Trophoblast cell (in vitro differentiated cells and primary cell): ENCODE measurements at regions not wholly inside any gene's neighbourhood (a gene's known extent, or its start where the extent isn't known, plus 50 kb on each side); places are given as distances from the start of the nearest gene placed in this dataset.

Source experiments
- DNase-seq, 2 donors: peaks; one replicate each; pipeline ENCODE4 v3.0.0-alpha.2; 2016
- H2AFZ ChIP-seq: 2 replicates; pipeline ENCODE4 v1.6.1; 2013; ENCODE audit warnings: low read length, moderate library complexity, mild to moderate bottlenecking; ENCODE audit not compliant: insufficient read depth, poor library complexity
- H2AK5ac ChIP-seq: 2 replicates; pipeline ENCODE4 v1.6.1; 2013; ENCODE audit warnings: mild to moderate bottlenecking, low read length
- H2BK120ac ChIP-seq: 2 replicates; pipeline ENCODE4 v1.6.1; 2013; ENCODE audit warnings: low read length, mild to moderate bottlenecking, moderate library complexity; ENCODE audit not compliant: insufficient read depth, poor library complexity
- H2BK12ac ChIP-seq: 2 replicates; pipeline ENCODE4 v1.6.1; 2013; ENCODE audit warnings: mild to moderate bottlenecking, low read length, moderate library complexity
- H2BK5ac ChIP-seq: 2 replicates; pipeline ENCODE4 v1.6.1; 2013; ENCODE audit warnings: low read length, low read depth, moderate library complexity, mild to moderate bottlenecking; ENCODE audit not compliant: poor library complexity
- H3K14ac ChIP-seq: 2 replicates; pipeline ENCODE4 v1.6.1; 2013; ENCODE audit warnings: mild to moderate bottlenecking, low read length
- H3K18ac ChIP-seq: 2 replicates; pipeline ENCODE4 v1.6.1; 2013; ENCODE audit warnings: mild to moderate bottlenecking, low read length
- H3K23ac ChIP-seq: 2 replicates; pipeline ENCODE4 v1.6.1; 2013; ENCODE audit warnings: low read length
- H3K27ac ChIP-seq: 2 replicates; pipeline ENCODE4 v1.5.1; 2013; ENCODE audit warnings: low read depth, mild to moderate bottlenecking, inconsistent platforms, low read length, moderate library complexity
- H3K27me3 ChIP-seq: 2 replicates; pipeline ENCODE4 v1.6.1; 2013; ENCODE audit warnings: inconsistent platforms, mild to moderate bottlenecking, low read length, moderate library complexity; ENCODE audit not compliant: insufficient read depth
- H3K36me3 ChIP-seq, 2 experiments: 1 replicate in 1 of 2; 2 replicates in 1 of 2; pipeline ENCODE4 v1.6.1; 2013; ENCODE audit warnings: low read length in 2 of 2, mild to moderate bottlenecking in 2 of 2, moderate library complexity in 1 of 2; ENCODE audit not compliant: insufficient read depth in 2 of 2, control insufficient read depth in 1 of 2
- H3K4ac ChIP-seq: 2 replicates; pipeline ENCODE4 v1.6.1; 2013; ENCODE audit warnings: low read depth, mild to moderate bottlenecking, low read length, moderate library complexity
- H3K4me1 ChIP-seq, 2 experiments: 1 replicate in 1 of 2; 2 replicates in 1 of 2; pipeline ENCODE4 v1.6.1; 2013; ENCODE audit warnings: low read length in 2 of 2, mild to moderate bottlenecking in 2 of 2, moderate library complexity in 1 of 2; ENCODE audit not compliant: insufficient read depth in 2 of 2, control insufficient read depth in 1 of 2
- H3K4me2 ChIP-seq: 2 replicates; pipeline ENCODE4 v1.6.1; 2013; ENCODE audit warnings: inconsistent platforms, mild to moderate bottlenecking, low read length, moderate library complexity
- H3K4me3 ChIP-seq: 2 replicates; pipeline ENCODE4 v1.5.1; 2013; ENCODE audit warnings: mild to moderate bottlenecking, low read depth, low read length, inconsistent platforms
- H3K79me1 ChIP-seq: one replicate; pipeline ENCODE4 v1.6.1; 2013; ENCODE audit warnings: low read length
- H3K79me2 ChIP-seq: 2 replicates; pipeline ENCODE4 v1.6.1; 2013; ENCODE audit warnings: low read length, mild to moderate bottlenecking; ENCODE audit not compliant: control insufficient read depth, insufficient read depth, poor library complexity
- H3K9ac ChIP-seq: 2 replicates; pipeline ENCODE4 v1.6.1; 2013; ENCODE audit warnings: mild to moderate bottlenecking, low read length
- H3K9me3 ChIP-seq: 2 replicates; pipeline ENCODE4 v1.6.1; 2013; ENCODE audit warnings: low read depth, mild to moderate bottlenecking, control low read depth, inconsistent platforms, low read length; ENCODE audit not compliant: insufficient read depth
- H4K12ac ChIP-seq: 2 replicates; pipeline ENCODE4 v1.6.1; 2013; ENCODE audit warnings: low read depth, mild to moderate bottlenecking, low read length, moderate library complexity
- H4K8ac ChIP-seq: 2 replicates; pipeline ENCODE4 v1.6.1; 2013; ENCODE audit warnings: low read depth, mild to moderate bottlenecking, low read length, moderate library complexity
- H4K91ac ChIP-seq: one replicate; pipeline ENCODE4 v1.6.1; 2013; ENCODE audit warnings: low read depth, mild to moderate bottlenecking, low read length, moderate library complexity
- WGBS: extraction: QIAGEN DNeasy Blood & Tissue Kit; methylation state at CpG from one replicate; pipeline ENCODE4 v1.1.7; 2013; ENCODE audit warnings: missing lambda C conversion rate; ENCODE audit not compliant: insufficient read length, insufficient coverage; ENCODE audit errors: extremely low coverage; 5-methylcytosine and 5-hydroxymethylcytosine counted together

DNA sequence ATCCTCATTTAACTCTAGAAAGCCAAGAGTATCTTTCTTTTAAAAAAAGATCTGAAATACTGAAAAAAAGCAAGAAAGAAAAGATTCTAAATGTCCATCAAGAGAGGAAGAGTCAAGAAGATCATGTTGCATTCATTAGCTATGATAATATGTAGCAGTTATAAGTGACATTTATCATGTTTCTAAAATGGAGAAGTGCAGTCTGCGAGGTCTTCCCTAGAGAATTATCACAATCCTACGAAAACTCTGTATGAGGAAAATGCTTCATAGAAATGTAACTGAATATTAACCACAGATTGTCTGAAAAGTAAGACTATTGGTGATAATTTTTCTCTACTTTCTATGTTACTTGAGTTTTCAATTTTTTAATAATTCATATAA is 77.4 kb upstream of the USP47 start:
- WGBS = no CpG with 5 or more reads among the region's 2 CpGs
- Histone ChIP-seq H3K4me1 (no peaks in the 10 kb centered on the region), H3K14ac (no peak overlapping the region), H2BK5ac (no peak overlapping the region), H3K4me2 (no peak overlapping the region), H2BK120ac (no peak overlapping the region), H3K23ac (no peak overlapping the region), H3K27me3 (no peaks in the 10 kb centered on the region), H4K91ac (no peak overlapping the region), H3K9ac (no peak overlapping the region), H3K36me3 (no peaks in the 10 kb centered on the region), H2BK12ac (no peak overlapping the region), H3K79me2 (no peaks in the 10 kb centered on the region), H4K12ac (no peak overlapping the region), H3K9me3 (no peaks in the 10 kb centered on the region), H2AK5ac (no peak overlapping the region), H4K8ac (no peak overlapping the region), H3K27ac (no peak overlapping the region), H2AFZ (no peak overlapping the region), H3K4me3 (no peak overlapping the region), H3K4ac (no peak overlapping the region), H3K79me1 (no peaks in the 10 kb centered on the region), H3K18ac (no peak overlapping the region)
- DNase-seq = no peak

DNA sequence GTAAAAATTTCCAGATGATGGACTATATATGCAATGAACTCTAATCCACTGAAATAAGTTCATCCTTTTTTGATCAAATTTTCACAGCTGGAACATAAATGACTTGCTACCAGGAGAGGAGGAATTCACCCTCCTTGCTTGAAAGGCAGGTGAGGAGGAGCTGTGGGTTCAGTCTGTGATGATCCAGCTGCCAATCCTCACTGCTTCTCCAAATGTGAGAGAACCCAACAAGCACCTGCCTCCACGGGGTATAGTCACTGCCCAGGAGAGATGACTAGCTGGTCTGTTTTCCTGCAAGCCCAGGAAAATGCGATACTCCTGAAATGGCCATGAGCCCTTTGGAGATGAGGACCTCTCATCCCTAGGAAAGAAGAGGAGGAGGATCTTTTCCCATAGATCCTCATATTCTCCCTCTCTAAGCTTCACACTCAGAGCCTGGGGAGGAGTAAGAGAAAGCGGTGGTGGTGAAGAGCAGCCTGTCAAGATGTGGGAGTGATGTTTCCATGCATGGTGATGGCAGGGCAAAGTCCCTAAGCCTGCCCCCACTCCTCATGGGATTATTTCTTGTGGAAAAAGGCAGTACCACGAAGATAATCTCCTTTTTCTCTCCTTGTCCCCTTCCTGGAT is 77.9 kb upstream of the USP47 start:
- no peak overlapping the region for H3K4me3 ChIP-seq
- DNase-seq = no peak
- no peak overlapping the region for H3K4me2 ChIP-seq
- H3K79me1 ChIP-seq = no peaks in the 10 kb centered on the region
- H3K14ac ChIP-seq = no peak overlapping the region
- H2BK12ac ChIP-seq = no peak overlapping the region
- H3K27me3 ChIP-seq = no peaks in the 10 kb centered on the region
- no peak overlapping the region for H3K9ac ChIP-seq
- H2AFZ ChIP-seq = no peak overlapping the region
- no peak overlapping the region for H2BK120ac ChIP-seq
- no peak overlapping the region for H4K12ac ChIP-seq
- no peak overlapping the region for H3K18ac ChIP-seq
- H3K23ac ChIP-seq = no peak overlapping the region
- no peaks in the 10 kb centered on the region for H3K36me3 ChIP-seq
- no peak overlapping the region for H2BK5ac ChIP-seq
- H3K27ac ChIP-seq = no peak overlapping the region
- H4K8ac ChIP-seq = no peak overlapping the region
- no peaks in the 10 kb centered on the region for H3K4me1 ChIP-seq
- H3K9me3 ChIP-seq = no peaks in the 10 kb centered on the region
- no peak overlapping the region for H3K4ac ChIP-seq
- WGBS = no CpG with 5 or more reads among the region's 4 CpGs
- no peaks in the 10 kb centered on the region for H3K79me2 ChIP-seq
- H4K91ac ChIP-seq = no peak overlapping the region
- no peak overlapping the region for H2AK5ac ChIP-seq

DNA sequence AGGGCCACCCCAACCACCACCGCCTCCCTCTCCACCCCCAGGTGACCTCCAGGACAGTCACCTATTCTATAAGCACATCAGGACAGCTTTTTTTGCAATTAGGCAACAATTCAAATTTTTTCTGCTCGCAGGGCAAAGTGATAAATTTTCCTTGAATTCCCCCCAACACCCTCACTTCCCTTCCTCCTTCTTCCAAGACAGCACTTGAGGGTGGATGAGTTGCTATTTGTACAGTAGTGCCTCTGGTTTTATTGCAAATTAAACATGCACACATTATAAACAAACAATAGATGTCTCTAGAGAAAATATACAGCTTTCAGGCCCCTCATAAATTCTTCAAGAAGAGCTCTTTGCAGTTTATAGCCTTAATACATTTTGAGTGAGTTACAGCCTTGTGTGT is 80.9 kb upstream of the USP47 start:
- Histone ChIP-seq H3K14ac (no peak overlapping the region), H3K27ac (no peak overlapping the region), H3K79me2 (no peaks in the 10 kb centered on the region), H3K18ac (no peak overlapping the region), H3K4ac (no peak overlapping the region), H3K9ac (no peak overlapping the region), H3K36me3 (no peaks in the 10 kb centered on the region), H4K91ac (no peak overlapping the region), H3K4me3 (no peak overlapping the region), H3K4me2 (no peak overlapping the region), H3K27me3 (no peaks in the 10 kb centered on the region), H3K23ac (no peak overlapping the region), H3K9me3 (no peaks in the 10 kb centered on the region), H2BK12ac (no peak overlapping the region), H2AFZ (no peak overlapping the region), H2BK120ac (no peak overlapping the region), H2AK5ac (no peak overlapping the region), H3K79me1 (no peaks in the 10 kb centered on the region), H3K4me1 (no peaks in the 10 kb centered on the region), H4K8ac (no peak overlapping the region), H2BK5ac (no peak overlapping the region), H4K12ac (no peak overlapping the region)
- no CpG with 5 or more reads among the region's 2 CpGs for WGBS
- DNase-seq = no peak

- no peak overlapping the region for H3K9ac ChIP-seq
- no peaks in the 10 kb centered on the region for H3K79me1 ChIP-seq
- no peak overlapping the region for H3K27ac ChIP-seq
- H3K4me1 ChIP-seq = no peaks in the 10 kb centered on the region
- no peak overlapping the region for H2BK5ac ChIP-seq
- H3K4me2 ChIP-seq = no peak overlapping the region
- no peak overlapping the region for H2AFZ ChIP-seq
- no peak overlapping the region for H4K91ac ChIP-seq
- WGBS = no CpG with 5 or more reads among the region's 8 CpGs
- no peak overlapping the region for H4K12ac ChIP-seq
- no peak for DNase-seq
- H3K9me3 ChIP-seq = no peaks in the 10 kb centered on the region
- H3K4ac ChIP-seq = no peak overlapping the region
- no peak overlapping the region for H3K23ac ChIP-seq
- H2BK12ac ChIP-seq = no peak overlapping the region
- no peaks in the 10 kb centered on the region for H3K36me3 ChIP-seq
- no peak overlapping the region for H3K14ac ChIP-seq
- H2AK5ac ChIP-seq = no peak overlapping the region
- H3K27me3 ChIP-seq = no peaks in the 10 kb centered on the region
- H3K18ac ChIP-seq = no peak overlapping the region
- no peak overlapping the region for H3K4me3 ChIP-seq
- no peaks in the 10 kb centered on the region for H3K79me2 ChIP-seq
- H2BK120ac ChIP-seq = no peak overlapping the region
- H4K8ac ChIP-seq = no peak overlapping the region
These were observed 83.1 kb upstream of the USP47 start for GRCh38 chr11:11758603-11759196.
